B cell (primary cell): ENCODE measurements at regions not wholly inside any gene's neighbourhood (a gene's known extent, or its start where the extent isn't known, plus 50 kb on each side); places are given as distances from the start of the nearest gene placed in this dataset.

Experiments
- ATAC-seq: fragments of 200-7000 bp; cut with Tn5 transposase; one replicate; pipeline ENCODE4 v1.10.0; 2021; ENCODE audit warnings: low read depth, mild to moderate bottlenecking, moderate number of reproducible peaks, moderate library complexity
- CTCF ChIA-PET: fragments of 350-600 bp; sonication (Branson Sonifier 250); formaldehyde crosslinking; loops from one replicate; lab custom pipeline; 2021; ENCODE audit warnings: antibody characterized with exemption, inconsistent platforms; lab: Charles Lee
- POLR2A ChIA-PET: fragments of 350-600 bp; sonication (Branson Sonifier 250); formaldehyde crosslinking; loops from one replicate; lab custom pipeline; 2021; ENCODE audit warnings: antibody characterized with exemption; lab: Charles Lee
- DNase-seq: peaks from one replicate; pipeline ENCODE4 v3.0.0; 2013
- H2AFZ ChIP-seq: 2 replicates; pipeline ENCODE4 v1.6.1; 2012; ENCODE audit warnings: mild to moderate bottlenecking, low read depth, low read length; ENCODE audit not compliant: insufficient read depth, poor library complexity, severe bottlenecking
- H3K27ac ChIP-seq, 2 donors: 1 replicate in 1 of 2; 2 replicates in 1 of 2; pipeline ENCODE4 v1.5.1; 2012 to 2013; ENCODE audit warnings: low read length in 2 of 2, mild to moderate bottlenecking in 2 of 2, moderate library complexity in 1 of 2
- H3K27me3 ChIP-seq, 4 experiments: fragments of 200-600 bp in 1 of 4; sonication (generic) in 1 of 4; replicated peaks in 1 of 4; 1 replicate in 2 of 4; 2 replicates in 2 of 4; pipeline versions ENCODE4 v1.6.1 to v1.7.0; 2013 to 2016; ENCODE audit warnings: low read length in 3 of 4, mild to moderate bottlenecking in 2 of 4, mixed read lengths in 1 of 4, moderate library complexity in 1 of 4; ENCODE audit not compliant: insufficient read depth in 4 of 4, control insufficient read depth in 3 of 4; ENCODE audit errors: control extremely low read depth in 1 of 4
- H3K36me3 ChIP-seq, 2 experiments: replicated peaks in 1 of 2; 1 replicate in 1 of 2; 2 replicates in 1 of 2; pipeline versions ENCODE4 v1.6.1 to v1.7.1; 2013; ENCODE audit warnings: low read length in 1 of 2; ENCODE audit not compliant: insufficient read depth in 2 of 2, control insufficient read depth in 1 of 2; ENCODE audit errors: control extremely low read depth in 1 of 2, extremely low read depth in 1 of 2
- H3K4me1 ChIP-seq, 2 donors: fragments of 200-600 bp in 1 of 2; sonication (generic) in 1 of 2; 1 replicate in 1 of 2; 2 replicates in 1 of 2; pipeline versions ENCODE4 v1.5.1 to v1.6.1; 2013 to 2017; ENCODE audit warnings: low read length in 2 of 2; ENCODE audit not compliant: control insufficient read depth in 2 of 2, insufficient read depth in 2 of 2
- H3K4me2 ChIP-seq: replicated peaks from 2 replicates; pipeline ENCODE3; 2012; ENCODE audit warnings: mild to moderate bottlenecking, low read depth, low read length; ENCODE audit not compliant: poor library complexity, severe bottlenecking
- H3K4me3 ChIP-seq, 5 experiments: fragments of 200-600 bp in 1 of 5; sonication (generic) in 1 of 5; 1 replicate in 3 of 5; 2 replicates in 2 of 5; pipeline versions ENCODE4 v1.5.1 to v1.7.0; 2011 to 2016; ENCODE audit warnings: low read length in 4 of 5, mild to moderate bottlenecking in 4 of 5, low read depth in 2 of 5, control low read depth in 1 of 5, moderate library complexity in 1 of 5; ENCODE audit not compliant: insufficient read depth in 1 of 5; ENCODE audit errors: control extremely low read depth in 1 of 5, extremely low read depth in 1 of 5
- H3K79me2 ChIP-seq: fragments of 200-600 bp; sonication (generic); one replicate; pipeline ENCODE4 v1.6.0; 2016; ENCODE audit warnings: low read length; ENCODE audit not compliant: control insufficient read depth, insufficient read depth
- H3K9ac ChIP-seq: fragments of 200-600 bp; sonication (generic); 2 replicates; pipeline ENCODE4 v1.6.1; 2017; ENCODE audit warnings: mild to moderate bottlenecking, low read length, moderate library complexity
- H3K9me3 ChIP-seq, 3 donors: one replicate each; pipeline versions ENCODE4 v1.6.1 to v1.7.1; 2013; ENCODE audit warnings: low read length in 2 of 3; ENCODE audit not compliant: control insufficient read depth in 2 of 3, insufficient read depth in 1 of 3; ENCODE audit errors: control extremely low read depth in 1 of 3
- H4K20me1 ChIP-seq: 2 replicates; pipeline ENCODE4 v1.6.0; 2012; ENCODE audit warnings: mild to moderate bottlenecking, low read length; ENCODE audit not compliant: insufficient read depth, control insufficient read depth, poor library complexity, severe bottlenecking
- H3K27ac Mint-ChIP-seq: one replicate; pipeline ENCODE4 v1.8.0; 2021; ENCODE audit warnings: mixed read lengths
- H3K27me3 Mint-ChIP-seq: one replicate; pipeline ENCODE4 v1.8.0; 2021; ENCODE audit warnings: mixed read lengths
- H3K4me1 Mint-ChIP-seq: one replicate; pipeline ENCODE4 v1.8.0; 2021; ENCODE audit warnings: mixed read lengths
- H3K4me3 Mint-ChIP-seq: one replicate; pipeline ENCODE4 v1.8.0; 2021; ENCODE audit warnings: mixed read lengths
- H3K9me3 Mint-ChIP-seq: one replicate; pipeline ENCODE4 v1.8.0; 2022; ENCODE audit warnings: mixed read lengths; ENCODE audit not compliant: insufficient read depth
- EZH2 ChIP-seq: IDR thresholded peaks from 2 replicates; pipeline ENCODE4 v1.6.1; 2012; ENCODE audit warnings: borderline replicate concordance, low read depth, mild to moderate bottlenecking, moderate library complexity, low read length; ENCODE audit not compliant: insufficient read depth, poor library complexity, severe bottlenecking
- WGBS: methylation state at CpG from one replicate; pipeline ENCODE4 v1.1.5; 2013; ENCODE audit warnings: missing lambda C conversion rate; ENCODE audit not compliant: insufficient coverage; 5-methylcytosine and 5-hydroxymethylcytosine counted together
- intact Hi-C: fragments of 100-400 bp; cut with micrococcal nuclease; formaldehyde crosslinking; loops from one replicate; pipeline ENCODE4 v1.10.0; 2022
- TF ChIP-seq, protein P1 (sequence below): fragments of 200-600 bp; IDR thresholded peaks from one replicate; pipeline ENCODE4 v1.8.0; 2022; ENCODE audit warnings: antibody characterized with exemption, mild to moderate bottlenecking

DNA sequence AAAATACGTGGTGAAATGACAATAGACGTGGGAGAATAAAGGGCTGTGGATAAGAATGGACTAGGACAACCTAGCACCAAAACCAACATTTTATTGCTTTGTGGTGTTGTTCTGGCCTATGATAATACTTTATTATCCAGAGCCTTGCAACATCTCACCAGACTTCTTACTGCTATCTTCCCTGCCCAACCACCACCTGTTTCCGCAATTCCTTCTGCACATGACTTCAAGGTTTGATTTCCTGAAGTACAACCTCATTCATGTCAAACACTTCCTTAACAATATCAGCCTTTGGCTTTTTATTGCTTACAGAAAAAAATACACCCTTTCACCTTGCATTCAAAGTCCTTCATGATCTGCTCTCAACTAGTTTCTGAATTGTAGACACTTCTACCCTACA lies 84.8 kb downstream of the RTL3 start:
- H3K4me3 Mint-ChIP-seq, result no peak overlapping the region
- 25% methylated on average over 1 of the region's 3 CpGs for WGBS
- intact Hi-C loops, result no loop called here

DNA sequence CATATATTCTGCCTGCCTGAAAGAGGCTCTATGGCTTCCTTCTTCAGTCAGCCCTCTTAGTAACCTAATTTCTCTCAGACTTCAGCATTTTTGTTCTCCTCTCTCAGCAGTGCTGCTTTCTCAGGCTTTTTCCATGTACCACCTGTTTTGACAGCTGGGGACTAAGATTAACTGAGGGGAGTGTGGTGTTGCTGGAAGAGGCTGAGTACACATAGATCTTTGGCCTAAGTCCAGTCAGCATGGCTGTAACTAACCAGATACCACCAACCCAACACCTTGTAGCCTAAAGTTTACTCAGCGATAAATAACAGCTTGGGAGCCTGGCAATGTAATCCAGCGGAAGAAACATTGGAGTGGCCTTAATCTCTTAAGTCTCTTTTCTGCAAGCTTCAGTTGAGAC lies 85.5 kb downstream of the RTL3 start:
- no peaks in the 10 kb centered on the region for H3K27me3 ChIP-seq
- intact Hi-C loops, result no loop called here
- ChIA-PET POLR2A (no interaction called here), CTCF (no interaction called here)
- Mint-ChIP-seq H3K27me3 (no peaks in the 10 kb centered on the region), H3K4me1 (peaks cover 13% of the 10 kb centered on the region), H3K9me3 (no peaks in the 10 kb centered on the region), H3K27ac (no peak overlapping the region), H3K4me3 (no peak overlapping the region)
- no peak overlapping the region for H2AFZ ChIP-seq
- no peak overlapping the region for H3K27ac ChIP-seq
- no peaks in the 10 kb centered on the region for H3K36me3 ChIP-seq
- ATAC-seq (no peak), DNase-seq (no peak)
- no peaks in the 10 kb centered on the region for H3K9me3 ChIP-seq
- no peak overlapping the region for H3K4me2 ChIP-seq
- no peak overlapping the region for H3K4me3 ChIP-seq
- H3K4me1 ChIP-seq, result peaks cover 3 to 9% of the 10 kb centered on the region in 2 donors
- 40% methylated on average over 1 of the region's 2 CpGs for WGBS
- no peaks in the 10 kb centered on the region for H4K20me1 ChIP-seq
- H3K9ac ChIP-seq, result no peak overlapping the region
- no peaks in the 10 kb centered on the region for H3K79me2 ChIP-seq
- TF ChIP-seq EZH2, result no peak
- TF ChIP-seq, protein P1, sequence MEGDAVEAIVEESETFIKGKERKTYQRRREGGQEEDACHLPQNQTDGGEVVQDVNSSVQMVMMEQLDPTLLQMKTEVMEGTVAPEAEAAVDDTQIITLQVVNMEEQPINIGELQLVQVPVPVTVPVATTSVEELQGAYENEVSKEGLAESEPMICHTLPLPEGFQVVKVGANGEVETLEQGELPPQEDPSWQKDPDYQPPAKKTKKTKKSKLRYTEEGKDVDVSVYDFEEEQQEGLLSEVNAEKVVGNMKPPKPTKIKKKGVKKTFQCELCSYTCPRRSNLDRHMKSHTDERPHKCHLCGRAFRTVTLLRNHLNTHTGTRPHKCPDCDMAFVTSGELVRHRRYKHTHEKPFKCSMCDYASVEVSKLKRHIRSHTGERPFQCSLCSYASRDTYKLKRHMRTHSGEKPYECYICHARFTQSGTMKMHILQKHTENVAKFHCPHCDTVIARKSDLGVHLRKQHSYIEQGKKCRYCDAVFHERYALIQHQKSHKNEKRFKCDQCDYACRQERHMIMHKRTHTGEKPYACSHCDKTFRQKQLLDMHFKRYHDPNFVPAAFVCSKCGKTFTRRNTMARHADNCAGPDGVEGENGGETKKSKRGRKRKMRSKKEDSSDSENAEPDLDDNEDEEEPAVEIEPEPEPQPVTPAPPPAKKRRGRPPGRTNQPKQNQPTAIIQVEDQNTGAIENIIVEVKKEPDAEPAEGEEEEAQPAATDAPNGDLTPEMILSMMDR, result no peak

More for the DNA sequence above, 84.8 kb downstream of the RTL3 start:
- Histone ChIP-seq H4K20me1 (no peaks in the 10 kb centered on the region), H3K4me1 (peaks cover 3 to 9% of the 10 kb centered on the region in 2 donors), H3K36me3 (no peaks in the 10 kb centered on the region), H2AFZ (no peak overlapping the region), H3K9me3 (no peaks in the 10 kb centered on the region), H3K9ac (no peak overlapping the region), H3K27ac (no peak overlapping the region), H3K79me2 (no peaks in the 10 kb centered on the region), H3K4me2 (no peak overlapping the region), H3K27me3 (no peaks in the 10 kb centered on the region), H3K4me3 (no peak overlapping the region)
- no peak overlapping the region for H3K27ac Mint-ChIP-seq
- DNase-seq (no peak), ATAC-seq (no peak)
- POLR2A ChIA-PET, result no interaction called here
- no peaks in the 10 kb centered on the region for H3K9me3 Mint-ChIP-seq
- peaks cover 13% of the 10 kb centered on the region for H3K4me1 Mint-ChIP-seq
- H3K27me3 Mint-ChIP-seq, result no peaks in the 10 kb centered on the region
- CTCF ChIA-PET, result no interaction called here
- TF ChIP-seq, protein P1, result no peak
- TF ChIP-seq EZH2, result no peak
